ENCODE measurements at regions not wholly inside any gene's neighbourhood (a gene's known extent, or its start where the extent isn't known, plus 50 kb on each side); places are given as distances from the start of the nearest gene placed in this dataset.

GRCh38 chr3:68136411-68136810 is 482.0 kb upstream of the SUCLG2 start:
- no peak for TF ChIP-seq REST (IDR thresholded peaks at IDR 0.05; ENCODE audit: insufficient replicate concordance, low read depth)
- TF ChIP-seq CTCF (IDR thresholded peaks at IDR 0.05; ENCODE audit: insufficient read depth, low read length): no peak
- no peak for TF ChIP-seq SPI1 (IDR thresholded peaks at IDR 0.05; ENCODE audit: borderline replicate concordance, low read depth)
- TF ChIP-seq POLR2AphosphoS5 (IDR thresholded peaks at IDR 0.05; ENCODE audit: low read depth): no peak
- no peak for TF ChIP-seq GABPA (IDR thresholded peaks at IDR 0.05; ENCODE audit: low read depth)
- H3K27ac ChIP-seq (replicated peaks): no peak overlapping the region
- H3K27me3 ChIP-seq (ENCODE audit: insufficient read depth, poor library complexity, severe bottlenecking): no peaks in the 10 kb centered on the region
- no peak for DNase-seq (ENCODE audit: low read depth in 1 of 2, low spot score in 1 of 2)
- H3K4me3 ChIP-seq (replicated peaks; ENCODE audit: insufficient read depth, low read length): no peak overlapping the region

- TF ChIP-seq CTCF (IDR thresholded peaks at IDR 0.05; ENCODE audit: insufficient read depth, low read length): no peak
- TF ChIP-seq POLR2AphosphoS5 (IDR thresholded peaks at IDR 0.05; ENCODE audit: low read depth): no peak
- no peak for TF ChIP-seq GABPA (IDR thresholded peaks at IDR 0.05; ENCODE audit: low read depth)
- TF ChIP-seq SPI1 (IDR thresholded peaks at IDR 0.05; ENCODE audit: borderline replicate concordance, low read depth): no peak
- no peak for TF ChIP-seq REST (IDR thresholded peaks at IDR 0.05; ENCODE audit: insufficient replicate concordance, low read depth)
- no peaks in the 10 kb centered on the region for H3K27me3 ChIP-seq (ENCODE audit: insufficient read depth, poor library complexity, severe bottlenecking)
- no peak overlapping the region for H3K4me3 ChIP-seq (replicated peaks; ENCODE audit: insufficient read depth, low read length)
- DNase-seq (ENCODE audit: low read depth in 1 of 2, low spot score in 1 of 2): no peak
- no peak overlapping the region for H3K27ac ChIP-seq (replicated peaks)
Observed at GRCh38 chr3:68135067-68135466, 480.7 kb upstream of the SUCLG2 start.

- no peak overlapping the region for H3K27ac ChIP-seq (replicated peaks)
- no peak for TF ChIP-seq POLR2AphosphoS5 (IDR thresholded peaks at IDR 0.05; ENCODE audit: low read depth)
- H3K27me3 ChIP-seq (ENCODE audit: insufficient read depth, poor library complexity, severe bottlenecking): no peaks in the 10 kb centered on the region
- H3K4me3 ChIP-seq (replicated peaks; ENCODE audit: insufficient read depth, low read length): no peak overlapping the region
- no peak for DNase-seq (ENCODE audit: low read depth in 1 of 2, low spot score in 1 of 2)
Observed at GRCh38 chr3:68129065-68129464, 474.7 kb upstream of the SUCLG2 start.

GRCh38 chr3:68123231-68123630 is 468.8 kb upstream of the SUCLG2 start:
- H3K27me3 ChIP-seq (ENCODE audit: insufficient read depth, poor library complexity, severe bottlenecking): no peaks in the 10 kb centered on the region
- TF ChIP-seq POLR2AphosphoS5 (IDR thresholded peaks at IDR 0.05; ENCODE audit: low read depth) (no peak), SPI1 (IDR thresholded peaks at IDR 0.05; ENCODE audit: borderline replicate concordance, low read depth) (no peak), GABPA (IDR thresholded peaks at IDR 0.05; ENCODE audit: low read depth) (no peak), REST (IDR thresholded peaks at IDR 0.05; ENCODE audit: insufficient replicate concordance, low read depth) (no peak), CTCF (IDR thresholded peaks at IDR 0.05; ENCODE audit: insufficient read depth, low read length) (no peak)
- H3K27ac ChIP-seq (replicated peaks): no peak overlapping the region
- no peak overlapping the region for H3K4me3 ChIP-seq (replicated peaks; ENCODE audit: insufficient read depth, low read length)
- no peak for DNase-seq (ENCODE audit: low read depth in 1 of 2, low spot score in 1 of 2)
